ACC112 (cell line): ENCODE measurements at regions not wholly inside any gene's neighbourhood (a gene's known extent, or its start where the extent isn't known, plus 50 kb on each side); places are given as distances from the start of the nearest gene placed in this dataset.

ENCODE experiments used
- H2AFZ ChIP-seq: fragments of 200-600 bp; sonication (generic); one replicate; pipeline ENCODE4 v1.6.0; 2017; ENCODE audit warnings: antibody characterized with exemption, low read length; ENCODE audit not compliant: unreplicated experiment
- H3K27ac ChIP-seq: fragments of 200-600 bp; sonication (generic); 2 replicates; pipeline ENCODE4 v1.5.1; 2014; ENCODE audit warnings: low read depth, mild to moderate bottlenecking, antibody characterized with exemption, low read length, moderate library complexity
- H3K27me3 ChIP-seq: fragments of 200-600 bp; sonication (generic); 2 replicates; pipeline ENCODE4 v1.6.1; 2014; ENCODE audit warnings: mild to moderate bottlenecking, antibody characterized with exemption, low read length, moderate library complexity, mixed read lengths; ENCODE audit not compliant: insufficient read depth
- H3K36me3 ChIP-seq: fragments of 200-600 bp; sonication (generic); 2 replicates; pipeline ENCODE4 v1.6.1; 2016; ENCODE audit warnings: mild to moderate bottlenecking, antibody characterized with exemption, low read length, moderate library complexity, mixed read lengths; ENCODE audit not compliant: insufficient read depth
- H3K4me1 ChIP-seq: fragments of 200-600 bp; sonication (generic); one replicate; pipeline ENCODE4 v1.6.1; 2016; ENCODE audit warnings: low read length, mixed read lengths; ENCODE audit not compliant: insufficient read depth, unreplicated experiment, control insufficient read depth
- H3K4me3 ChIP-seq: fragments of 200-600 bp; sonication (generic); 2 replicates; pipeline ENCODE4 v1.5.1; 2014; ENCODE audit warnings: mild to moderate bottlenecking, low read depth, low read length
- H3K79me2 ChIP-seq: fragments of 200-600 bp; sonication (generic); one replicate; pipeline ENCODE4 v1.6.0; 2016; ENCODE audit warnings: low read length; ENCODE audit not compliant: control insufficient read depth, unreplicated experiment, insufficient read depth

DNA sequence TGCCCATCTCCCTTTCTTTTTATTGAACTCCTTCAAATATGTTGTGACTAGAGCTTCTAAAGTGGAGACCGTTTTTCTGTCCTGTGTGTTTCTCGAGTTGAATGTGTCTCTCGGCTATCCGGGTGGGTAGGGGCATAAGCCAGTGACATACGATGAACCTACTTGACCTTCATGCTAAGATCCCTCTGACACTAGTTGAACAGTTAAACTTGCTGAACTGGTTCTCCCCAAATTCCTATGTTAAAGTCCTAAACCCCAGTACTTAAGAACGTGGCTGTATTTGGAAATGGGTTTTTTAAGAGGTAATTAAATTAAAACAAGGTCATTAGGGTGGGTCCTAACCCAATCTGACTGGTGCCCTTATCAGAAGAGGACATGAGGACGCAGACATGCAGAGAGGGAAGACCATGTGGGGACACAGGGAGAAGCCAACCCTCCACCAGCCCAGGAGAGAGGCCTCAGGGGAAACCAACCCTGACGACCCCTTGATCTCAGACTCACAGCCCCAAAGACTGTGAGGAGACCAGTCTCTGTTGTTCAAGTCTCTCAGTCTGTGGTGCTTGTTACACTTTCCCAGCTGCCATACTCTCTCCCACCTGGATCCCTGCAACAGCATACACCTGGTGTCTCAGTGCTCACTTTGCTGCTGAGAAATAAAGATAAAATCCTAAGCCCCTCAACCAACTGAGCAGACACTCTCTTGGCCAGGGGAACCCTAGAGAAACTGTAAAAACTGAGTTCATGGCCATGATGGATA, 208.4 kb downstream of the MYLK4 start:
- Histone ChIP-seq H3K27me3 (peaks cover 7% of the 10 kb centered on the region; the same call in 1 of the 2 replicates), H3K4me3 (no peak overlapping the region), H3K4me1 (peaks cover 9% of the 10 kb centered on the region), H3K27ac (no peak overlapping the region), H3K79me2 (no peaks in the 10 kb centered on the region), H2AFZ (no peak overlapping the region), H3K36me3 (no peaks in the 10 kb centered on the region)

DNA sequence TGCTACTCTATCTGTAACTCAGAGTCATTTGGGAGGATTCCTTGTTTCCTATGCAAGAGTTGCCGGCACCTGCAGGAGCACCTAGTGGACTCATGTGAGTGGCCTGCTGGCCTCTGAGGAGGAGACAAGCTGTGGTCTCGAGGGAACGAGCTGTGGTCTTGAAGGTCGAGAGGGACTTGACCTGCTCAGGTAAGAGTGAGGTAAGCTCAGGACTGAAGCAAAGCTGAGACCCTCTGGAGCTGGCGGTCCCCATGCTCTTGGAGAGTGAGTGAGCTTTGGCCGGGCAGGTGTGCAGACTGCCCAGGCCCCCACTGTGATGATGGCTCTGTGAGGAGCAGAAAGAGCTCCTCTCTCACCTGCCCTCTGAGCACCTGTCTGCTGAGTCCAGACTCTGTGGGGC, 214.3 kb downstream of the MYLK4 start:
- H3K4me3 ChIP-seq, result no peak overlapping the region
- no peak overlapping the region for H3K27ac ChIP-seq
- no peak overlapping the region for H2AFZ ChIP-seq
- no peaks in the 10 kb centered on the region for H3K79me2 ChIP-seq
- no peaks in the 10 kb centered on the region for H3K27me3 ChIP-seq
- no peaks in the 10 kb centered on the region for H3K36me3 ChIP-seq
- peaks cover 21% of the 10 kb centered on the region for H3K4me1 ChIP-seq

DNA sequence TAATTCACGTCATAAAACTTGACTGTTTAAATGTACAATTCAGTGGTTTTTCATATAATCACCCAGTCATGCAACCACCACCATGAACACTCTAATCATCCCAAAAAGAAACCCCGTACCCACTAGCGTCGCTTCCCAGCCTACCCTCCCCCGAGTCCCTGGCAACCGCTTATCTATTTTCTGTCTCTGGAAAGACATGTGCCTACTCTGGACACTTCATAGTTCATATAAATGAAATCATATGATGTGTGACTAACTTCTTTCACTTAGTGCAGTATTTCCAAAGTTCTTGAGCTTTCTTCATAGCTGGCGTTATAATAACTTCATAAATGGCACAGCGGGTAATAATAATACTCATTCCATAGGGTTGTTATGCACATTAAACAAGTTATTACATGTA, 215.2 kb downstream of the MYLK4 start:
- peaks cover 24% of the 10 kb centered on the region for H3K4me1 ChIP-seq
- no peak overlapping the region for H3K27ac ChIP-seq
- no peaks in the 10 kb centered on the region for H3K36me3 ChIP-seq
- H3K79me2 ChIP-seq, result no peaks in the 10 kb centered on the region
- no peaks in the 10 kb centered on the region for H3K27me3 ChIP-seq
- no peak overlapping the region for H2AFZ ChIP-seq
- no peak overlapping the region for H3K4me3 ChIP-seq

DNA sequence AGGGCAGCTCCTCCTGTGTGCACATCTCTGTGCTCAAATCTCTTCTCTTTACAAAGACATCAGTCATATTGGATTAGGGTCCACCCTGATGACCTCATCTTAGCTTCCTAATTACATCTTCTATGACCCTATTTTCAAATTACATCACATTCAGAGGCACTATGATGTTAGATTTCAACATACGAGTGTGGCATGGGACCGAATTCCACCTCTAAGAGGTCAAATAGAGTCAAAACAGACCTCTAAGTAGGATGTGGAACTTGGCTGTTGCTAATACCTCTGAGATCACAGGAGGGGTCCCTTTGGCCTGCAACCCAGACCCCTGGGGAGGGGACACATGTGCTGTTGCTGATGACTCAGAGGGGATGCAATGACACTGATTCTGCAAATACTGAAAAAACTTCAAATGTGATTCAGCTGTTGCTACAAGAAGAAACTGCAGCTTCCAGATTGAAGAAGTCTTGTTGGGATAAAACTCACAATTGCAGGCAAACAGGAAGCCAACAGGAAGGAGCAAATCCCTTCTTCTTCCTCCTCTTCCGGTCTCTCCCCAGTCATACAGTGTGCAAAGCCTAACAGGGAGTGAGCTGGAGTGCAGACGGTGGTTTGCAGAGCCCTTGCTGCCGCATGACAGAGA, 216.2 kb downstream of the MYLK4 start:
- Histone ChIP-seq H2AFZ (no peak overlapping the region), H3K27ac (peak overlapping the region; percentile 18), H3K4me1 (peaks cover 24% of the 10 kb centered on the region), H3K4me3 (no peak overlapping the region), H3K36me3 (no peaks in the 10 kb centered on the region), H3K27me3 (no peaks in the 10 kb centered on the region), H3K79me2 (no peaks in the 10 kb centered on the region)

DNA sequence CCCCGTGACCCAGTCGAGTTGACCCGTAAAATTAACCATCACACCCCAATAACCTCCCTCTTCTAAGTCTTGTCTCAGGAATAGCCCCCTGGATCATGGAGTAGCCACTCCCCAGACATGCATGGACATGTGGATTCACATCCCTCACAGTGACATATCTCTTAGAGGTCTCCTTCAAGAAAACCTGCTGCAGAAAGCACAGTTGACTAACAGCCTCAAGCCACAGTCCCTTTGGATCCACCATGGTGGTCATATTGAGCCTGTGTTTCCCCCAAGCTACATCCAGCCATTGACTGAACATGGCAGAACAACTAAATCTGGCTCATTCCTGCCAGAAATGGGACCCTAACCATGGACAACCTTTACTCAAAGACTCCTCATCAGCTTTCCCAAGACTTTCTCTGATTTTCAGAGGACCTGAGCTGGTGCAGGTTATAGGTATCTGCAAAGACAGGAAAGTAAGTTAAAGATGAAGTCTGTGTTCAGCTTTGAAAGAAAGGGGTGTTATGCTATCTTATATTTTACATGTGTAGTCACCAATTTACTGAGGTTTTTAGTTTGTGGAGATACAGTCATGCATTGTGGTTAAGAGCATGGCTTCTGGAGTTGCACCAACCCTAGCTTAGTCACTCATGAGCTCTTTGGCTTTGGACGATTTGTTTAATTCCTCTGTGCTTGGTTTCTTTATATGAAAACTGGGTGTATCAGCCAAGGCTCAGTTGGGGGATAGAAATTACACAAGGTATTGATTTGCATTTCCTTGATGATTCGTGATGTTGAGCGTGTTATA, 219.1 kb downstream of the MYLK4 start:
- no peaks in the 10 kb centered on the region for H3K79me2 ChIP-seq
- H3K4me1 ChIP-seq, result peaks cover 24% of the 10 kb centered on the region
- H3K4me3 ChIP-seq, result no peak overlapping the region
- no peaks in the 10 kb centered on the region; the same call in 1 of the 2 replicates for H3K27me3 ChIP-seq
- H2AFZ ChIP-seq, result no peak overlapping the region
- no peaks in the 10 kb centered on the region for H3K36me3 ChIP-seq
- H3K27ac ChIP-seq, result peak overlapping the region; percentile 16

DNA sequence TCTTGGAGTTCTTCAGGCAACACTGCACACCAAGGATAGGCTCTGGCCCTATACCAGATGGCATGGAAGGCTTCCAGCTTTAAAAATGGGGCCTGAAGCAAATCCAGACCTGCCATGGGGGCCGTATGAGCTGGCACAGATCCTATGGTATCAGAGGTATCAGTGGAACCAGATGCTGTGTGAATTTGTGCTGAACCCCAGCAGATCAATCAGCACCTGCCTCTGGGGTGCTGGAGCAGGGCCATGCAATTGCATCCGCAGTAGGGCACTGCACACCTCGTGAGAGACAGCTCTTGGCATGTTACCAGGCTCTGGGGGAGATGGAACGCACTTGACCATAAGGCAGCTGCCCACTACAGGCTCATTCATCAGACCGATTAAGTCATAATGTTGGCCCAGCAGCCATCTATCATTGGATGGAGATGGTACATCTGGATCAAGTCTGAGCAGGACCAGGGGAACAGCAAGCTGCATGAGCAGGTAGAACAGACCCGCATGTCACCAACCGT, 221.5 kb downstream of the MYLK4 start:
- H3K79me2 ChIP-seq, result no peaks in the 10 kb centered on the region
- peaks cover 15% of the 10 kb centered on the region for H3K4me1 ChIP-seq

DNA sequence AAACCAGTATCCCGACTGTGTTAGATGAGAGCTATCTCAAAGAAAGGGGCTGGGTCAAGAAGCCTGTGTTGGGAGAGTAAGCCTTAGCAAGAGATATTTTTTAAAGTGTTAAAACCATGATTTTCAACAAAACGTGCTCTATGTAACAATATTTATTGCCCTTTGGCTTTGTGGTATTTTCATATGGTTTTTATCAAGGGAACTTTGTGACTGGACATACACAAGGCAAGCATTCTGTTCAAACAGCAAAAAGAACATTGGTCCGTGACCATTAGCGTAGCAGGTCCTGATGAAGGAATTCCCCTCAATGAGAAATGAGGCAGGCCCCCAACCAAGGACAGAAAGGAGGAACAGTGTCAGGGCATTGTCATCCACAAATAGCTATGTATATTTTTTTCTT, 222.6 kb downstream of the MYLK4 start:
- Histone ChIP-seq H3K79me2 (no peaks in the 10 kb centered on the region), H3K36me3 (no peaks in the 10 kb centered on the region), H3K27ac (no peak overlapping the region), H3K4me3 (no peak overlapping the region), H3K4me1 (peaks cover 15% of the 10 kb centered on the region), H3K27me3 (no peaks in the 10 kb centered on the region; the same call in 1 of the 2 replicates), H2AFZ (no peak overlapping the region)

More for the DNA sequence above, 221.5 kb downstream of the MYLK4 start:
- Histone ChIP-seq H3K27ac (no peak overlapping the region), H3K4me3 (no peak overlapping the region), H3K36me3 (no peaks in the 10 kb centered on the region), H3K27me3 (no peaks in the 10 kb centered on the region; the same call in 1 of the 2 replicates), H2AFZ (no peak overlapping the region)

DNA sequence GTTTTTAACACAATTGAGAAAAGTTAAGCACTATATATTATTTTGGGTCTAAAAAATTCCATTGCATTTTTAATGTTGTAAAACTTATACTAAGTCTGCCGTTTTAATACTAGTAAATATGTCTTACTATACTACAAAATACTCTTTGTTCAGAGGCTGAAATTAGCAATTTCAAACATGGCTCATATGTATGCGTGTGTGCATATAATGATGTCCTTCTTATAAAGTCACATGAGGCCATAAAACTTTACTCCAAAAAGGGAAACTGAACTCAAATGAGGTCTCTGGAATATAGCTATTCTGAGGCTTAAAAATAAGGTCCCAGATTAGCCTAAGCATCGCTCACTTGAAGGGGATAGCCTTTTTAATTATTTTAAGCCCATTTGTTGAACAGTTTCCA, 224.0 kb downstream of the MYLK4 start:
- Histone ChIP-seq H3K36me3 (no peaks in the 10 kb centered on the region), H2AFZ (no peak overlapping the region), H3K27me3 (no peaks in the 10 kb centered on the region; the same call in 1 of the 2 replicates), H3K4me3 (no peak overlapping the region), H3K4me1 (peaks cover 21% of the 10 kb centered on the region), H3K79me2 (no peaks in the 10 kb centered on the region), H3K27ac (no peak overlapping the region)

DNA sequence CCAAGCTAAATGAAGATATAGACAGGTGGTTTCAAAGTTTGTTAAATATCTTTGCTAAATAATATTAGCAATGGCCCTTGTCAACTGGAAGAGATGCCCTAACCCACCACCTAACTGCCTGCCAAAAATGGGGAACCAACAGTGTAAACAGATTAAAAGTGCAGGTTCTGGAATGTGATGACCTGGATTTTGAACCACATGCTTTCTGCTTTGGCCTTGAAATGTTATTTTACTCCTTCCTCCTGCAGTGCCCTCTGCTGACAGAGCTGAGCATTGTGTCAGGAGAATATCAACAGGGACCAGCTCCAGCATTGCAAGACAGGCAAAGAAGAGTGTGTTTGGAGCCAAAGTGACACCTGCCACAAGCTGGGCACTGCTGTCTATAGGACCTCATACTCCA, 226.6 kb downstream of the MYLK4 start:
- H3K4me1 ChIP-seq, result peaks cover 15% of the 10 kb centered on the region
- no peaks in the 10 kb centered on the region for H3K36me3 ChIP-seq
- H3K79me2 ChIP-seq, result no peaks in the 10 kb centered on the region
- H2AFZ ChIP-seq, result no peak overlapping the region
- no peak overlapping the region for H3K4me3 ChIP-seq
- H3K27ac ChIP-seq, result no peak overlapping the region
- no peaks in the 10 kb centered on the region; the same call in 1 of the 2 replicates for H3K27me3 ChIP-seq

DNA sequence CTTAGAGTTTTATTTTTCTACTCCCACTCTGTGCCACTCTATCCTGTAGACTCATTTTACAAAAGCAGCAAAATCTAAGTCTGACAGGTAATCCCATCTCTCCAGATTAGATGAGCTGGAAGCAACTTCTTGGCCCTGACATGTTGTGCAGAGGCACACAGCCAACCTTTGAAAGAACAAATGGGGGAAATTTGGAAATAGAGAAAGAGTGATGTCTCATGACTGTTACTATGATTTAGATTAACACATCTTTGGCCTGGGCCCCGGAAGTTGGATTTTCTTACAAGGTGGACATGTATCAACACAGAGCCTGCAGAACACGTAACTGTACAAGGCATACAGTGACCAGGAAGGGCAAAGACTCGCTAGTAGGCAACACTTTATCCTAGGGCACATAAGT, 227.7 kb downstream of the MYLK4 start:
- Histone ChIP-seq H3K27ac (peak overlapping the region; percentile 34; the same call in 1 of the 2 replicates), H3K36me3 (no peaks in the 10 kb centered on the region), H3K4me3 (no peak overlapping the region), H3K27me3 (no peaks in the 10 kb centered on the region; the same call in 1 of the 2 replicates), H2AFZ (no peak overlapping the region), H3K4me1 (peaks cover 15% of the 10 kb centered on the region), H3K79me2 (no peaks in the 10 kb centered on the region)
